ENCODE measurements at regions not wholly inside any gene's neighbourhood (a gene's known extent, or its start where the extent isn't known, plus 50 kb on each side); places are given as distances from the start of the nearest gene placed in this dataset.
A peak's percentile ranks its signal among the peaks of the same experiment; 100 is the strongest.
"Not testable (repeated sequence)": the region's sequence is repeated elsewhere in the genome, so short reads cannot be mapped to it uniquely, and the experiment has no call there.

GRCh38 chr3:56955492-56956111, 104.9 kb upstream of the SPATA12 start:
- no peak for DNase-seq (ENCODE audit: low read depth)

- no peak for DNase-seq (ENCODE audit: low read depth)
Measured at GRCh38 chr3:56954125-56954524, 106.3 kb upstream of the SPATA12 start.

DNA sequence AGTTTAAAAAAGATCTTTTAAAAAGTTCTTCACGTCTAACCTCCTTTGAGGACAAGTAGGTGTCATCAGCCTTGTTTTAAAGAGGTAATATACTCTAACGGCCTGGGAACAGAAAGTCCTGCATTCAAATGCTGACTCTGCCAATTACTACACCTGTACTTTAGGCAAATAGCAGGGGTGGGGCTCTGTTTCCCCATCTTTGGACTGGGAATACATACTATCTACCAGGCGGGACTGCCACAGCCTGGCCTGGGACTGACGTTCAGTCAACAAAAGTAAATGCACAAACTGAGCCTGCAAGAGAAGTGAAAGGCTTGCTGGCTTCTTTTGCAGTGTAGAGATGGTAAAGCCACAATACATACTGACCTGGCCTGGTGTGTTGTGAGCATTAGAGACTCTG, 107.6 kb upstream of the SPATA12 start:
- DNase-seq (ENCODE audit: low read depth) = no peak

DNA sequence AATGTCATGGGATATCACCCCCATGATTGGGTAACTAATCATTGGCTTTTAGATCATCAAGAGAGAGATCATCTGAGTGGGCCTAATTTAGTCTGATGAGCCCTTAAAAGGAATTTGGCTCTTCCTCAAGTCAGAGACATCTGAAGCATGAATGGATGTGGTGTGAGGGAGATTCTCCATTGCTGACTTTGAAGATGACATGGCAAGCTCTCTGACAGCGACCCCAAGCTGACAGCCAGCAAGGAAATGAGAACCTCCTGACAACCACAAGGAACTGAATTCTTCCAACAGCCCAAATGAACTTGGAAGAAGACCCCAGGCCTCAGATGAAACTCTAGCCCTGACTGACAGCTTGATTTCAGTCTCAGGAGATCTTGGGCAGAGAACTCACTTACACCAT, 108.4 kb upstream of the SPATA12 start:
- DNase-seq (ENCODE audit: low read depth) = no peak

- DNase-seq (ENCODE audit: low read depth) = no peak
Measured at GRCh38 chr3:56951366-56951765, 109.1 kb upstream of the SPATA12 start.

GRCh38 chr3:56945378-56945777, 115.1 kb upstream of the SPATA12 start:
- not testable (repeated sequence) for DNase-seq (ENCODE audit: low read depth)

DNA sequence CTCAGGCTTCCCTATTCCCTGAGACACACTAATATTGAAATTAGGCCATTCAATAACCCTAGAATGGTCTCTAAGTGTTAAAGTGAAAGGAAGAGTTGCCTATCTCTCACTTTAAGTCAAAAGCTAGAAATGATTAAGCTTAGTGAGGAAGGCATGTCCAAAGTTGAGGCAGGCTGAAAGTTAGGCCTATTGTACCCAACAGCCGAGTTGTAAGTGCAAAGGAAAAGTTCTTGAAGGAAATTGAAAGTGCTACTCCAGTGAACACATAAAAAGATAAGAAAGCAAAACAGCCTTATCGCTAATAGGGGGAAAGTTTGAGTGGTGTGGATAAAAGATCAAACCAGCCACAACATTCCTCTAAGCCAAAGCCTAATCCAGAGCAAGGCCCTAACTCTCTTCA, 117.9 kb upstream of the SPATA12 start:
- DNase-seq (ENCODE audit: low read depth) = no peak

DNA sequence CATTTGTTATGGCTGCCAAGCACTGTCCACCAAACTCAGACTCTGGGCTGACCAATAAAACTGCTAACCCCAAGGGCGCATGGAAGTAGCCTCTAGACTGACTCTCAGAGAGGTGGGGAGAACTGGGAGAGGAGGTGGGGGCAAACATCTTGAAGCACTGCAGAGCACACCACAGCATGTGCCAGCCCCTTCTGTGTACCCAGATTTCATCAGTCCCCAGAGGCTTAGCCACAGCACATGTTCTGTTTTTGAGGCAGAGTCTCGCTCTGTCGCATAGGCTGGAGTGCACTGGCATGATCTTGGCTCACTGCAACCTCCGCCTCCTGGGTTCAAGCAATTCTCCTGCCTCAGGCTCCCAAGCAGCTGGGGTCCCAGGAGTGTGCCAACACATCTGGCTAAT, 119.5 kb upstream of the SPATA12 start:
- DNase-seq (ENCODE audit: low read depth) = no peak

DNA sequence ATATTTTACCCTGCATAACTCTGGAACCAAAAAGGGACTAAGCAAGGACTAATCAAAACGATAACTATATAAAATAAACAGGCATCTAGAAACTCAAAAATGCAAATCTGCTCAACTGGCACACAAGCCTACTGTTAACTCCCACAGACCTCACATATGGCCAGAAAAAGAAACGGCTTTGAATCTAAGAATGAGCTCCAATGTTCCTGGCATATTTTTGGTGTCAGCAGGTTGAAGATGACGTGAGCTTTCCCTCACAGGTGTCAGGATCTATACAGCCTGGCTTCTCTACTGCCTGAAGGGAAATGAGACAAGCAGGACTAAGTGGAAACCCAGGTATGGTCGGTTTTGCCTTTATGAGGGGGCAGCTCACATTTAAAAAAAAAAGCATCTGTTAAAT, 120.1 kb upstream of the SPATA12 start:
- no peak for DNase-seq (ENCODE audit: low read depth)

DNA sequence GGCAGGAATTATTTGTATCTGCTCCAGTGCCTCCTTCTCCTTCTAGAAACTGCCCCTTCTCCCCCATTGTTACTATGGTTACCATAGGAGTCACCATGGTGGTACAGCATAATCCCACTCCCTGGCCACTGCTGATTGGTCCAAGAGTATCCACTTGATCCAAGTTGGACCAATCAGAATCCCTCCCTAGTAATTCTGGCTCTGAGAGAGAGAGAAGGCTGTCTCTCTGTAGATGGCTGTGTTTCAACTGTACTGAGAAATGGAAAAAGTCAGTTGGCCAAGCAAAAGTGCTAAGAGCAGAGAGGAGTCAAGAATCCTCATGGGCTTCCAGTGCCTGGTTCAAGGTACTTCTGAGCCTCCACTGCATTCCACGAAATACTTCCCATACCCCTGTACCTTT, 120.6 kb upstream of the SPATA12 start:
- no peak for DNase-seq (ENCODE audit: low read depth)

DNA sequence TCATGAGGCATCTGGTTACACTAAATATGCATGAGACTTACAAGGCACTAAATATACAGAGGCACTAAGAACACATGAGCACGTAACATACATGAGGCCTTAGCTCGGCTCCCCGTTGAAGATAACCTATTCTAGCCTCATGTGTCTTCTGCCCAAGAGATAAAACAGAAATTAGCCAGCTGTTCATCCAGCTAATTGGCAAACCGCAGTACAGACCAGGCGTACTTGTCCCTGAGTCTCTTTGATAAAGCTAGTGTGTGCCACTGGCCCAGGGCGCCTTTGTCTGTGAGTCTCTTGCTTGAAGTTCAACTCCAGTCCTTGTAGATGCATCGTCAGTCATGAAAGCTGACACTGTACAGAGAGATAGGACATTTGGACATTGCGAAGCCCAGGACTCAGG, 121.9 kb upstream of the SPATA12 start:
- DNase-seq (ENCODE audit: low read depth) = no peak

GRCh38 chr3:56937580-56937979, 122.9 kb upstream of the SPATA12 start:
- DNase-seq (ENCODE audit: low read depth) = no peak

GRCh38 chr3:56935811-56936210, 124.7 kb upstream of the SPATA12 start:
- no peak for DNase-seq (ENCODE audit: low read depth)

- not testable (repeated sequence) for DNase-seq (ENCODE audit: low read depth)
Measured at GRCh38 chr3:56934481-56934880, 126.0 kb upstream of the SPATA12 start.

- DNase-seq (ENCODE audit: low read depth) = no peak
Measured at GRCh38 chr3:56933803-56934202, 126.7 kb upstream of the SPATA12 start.

- DNase-seq (ENCODE audit: low read depth) = no peak
Measured at GRCh38 chr3:56932866-56933265, 127.6 kb upstream of the SPATA12 start.

DNA sequence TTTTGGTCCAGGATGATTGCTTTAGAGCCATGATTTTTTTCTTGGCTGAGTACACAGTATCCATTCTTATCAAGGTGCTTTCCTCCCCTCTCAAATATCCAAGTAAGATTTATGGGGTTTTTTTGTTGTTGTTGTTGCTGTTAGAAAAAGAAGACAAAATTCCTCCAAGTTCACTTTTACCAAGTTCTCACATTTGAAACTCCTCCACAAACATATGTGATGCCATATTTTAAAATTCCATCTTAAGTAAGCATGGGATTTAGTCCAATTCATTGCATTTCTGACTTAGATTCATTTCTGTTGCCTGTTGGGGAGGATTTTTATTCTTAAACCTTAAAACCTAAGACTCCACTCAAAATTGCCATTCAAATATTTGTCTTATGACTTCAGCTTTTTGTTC, 128.6 kb upstream of the SPATA12 start:
- no peak for DNase-seq (ENCODE audit: low read depth)

GRCh38 chr3:56930706-56931105, 129.0 kb upstream of the ARHGEF3 start:
- peak; percentile 2 for DNase-seq (ENCODE audit: low read depth)

DNA sequence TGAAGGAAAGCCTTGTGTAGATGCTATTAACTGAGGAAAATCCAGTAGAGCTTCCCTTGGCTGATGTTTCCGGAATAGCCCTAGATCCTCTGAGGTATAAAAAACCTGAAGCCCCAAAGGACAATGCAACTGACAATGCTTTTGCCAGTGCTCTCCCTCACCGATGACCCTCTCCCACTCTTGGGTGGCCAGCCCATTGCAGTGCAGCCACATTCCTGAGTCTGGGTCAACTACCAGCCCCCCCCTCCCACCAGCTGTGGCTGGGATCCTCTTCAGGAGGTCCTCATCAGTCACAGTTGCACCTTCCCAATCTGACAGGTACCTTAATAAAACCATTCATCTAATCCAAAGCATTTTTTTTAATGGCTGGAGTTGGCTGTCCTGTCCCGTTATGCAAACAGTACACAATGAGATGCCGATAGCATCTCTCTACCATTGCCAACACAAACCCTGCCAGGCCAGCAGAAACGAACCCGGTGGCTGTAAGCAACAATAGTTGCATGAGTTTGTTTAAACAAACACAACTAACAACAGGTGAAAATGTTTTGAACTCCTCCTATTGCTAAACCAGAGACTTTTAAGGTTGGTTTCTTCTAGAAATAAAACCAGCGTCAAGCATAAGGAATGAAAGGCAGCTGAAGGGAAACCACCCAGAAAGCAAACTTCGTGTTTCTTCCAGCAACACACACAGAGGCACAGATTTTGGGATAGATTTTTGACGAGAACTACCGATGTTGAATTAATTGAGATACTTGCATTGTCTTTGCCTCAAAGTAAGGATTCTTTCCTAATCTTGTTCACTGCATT, 128.3 kb upstream of the ARHGEF3 start:
- no peak for DNase-seq (ENCODE audit: low read depth)

GRCh38 chr3:56928379-56929068, 126.8 kb upstream of the ARHGEF3 start:
- DNase-seq (ENCODE audit: low read depth) = peak; percentile 5

GRCh38 chr3:56927855-56928254, 126.1 kb upstream of the ARHGEF3 start:
- no peak for DNase-seq (ENCODE audit: low read depth)

DNA sequence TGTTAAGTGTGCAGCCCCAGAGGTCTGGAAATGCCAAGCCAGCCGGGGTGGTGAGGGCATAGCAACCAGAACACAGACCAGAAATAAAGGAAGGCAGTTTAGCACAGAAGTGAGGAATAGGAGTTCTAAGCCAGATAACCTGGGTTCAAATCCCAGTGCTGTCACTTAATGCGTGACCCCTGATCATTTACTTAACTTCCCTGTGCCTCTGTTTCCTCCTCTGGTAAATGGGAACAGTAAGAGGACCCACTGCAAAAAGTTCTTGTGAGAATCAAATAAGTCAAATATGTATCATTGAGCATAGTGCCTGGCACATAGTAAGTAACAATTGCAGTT, 125.2 kb upstream of the ARHGEF3 start:
- no peak for DNase-seq (ENCODE audit: low read depth)

DNA sequence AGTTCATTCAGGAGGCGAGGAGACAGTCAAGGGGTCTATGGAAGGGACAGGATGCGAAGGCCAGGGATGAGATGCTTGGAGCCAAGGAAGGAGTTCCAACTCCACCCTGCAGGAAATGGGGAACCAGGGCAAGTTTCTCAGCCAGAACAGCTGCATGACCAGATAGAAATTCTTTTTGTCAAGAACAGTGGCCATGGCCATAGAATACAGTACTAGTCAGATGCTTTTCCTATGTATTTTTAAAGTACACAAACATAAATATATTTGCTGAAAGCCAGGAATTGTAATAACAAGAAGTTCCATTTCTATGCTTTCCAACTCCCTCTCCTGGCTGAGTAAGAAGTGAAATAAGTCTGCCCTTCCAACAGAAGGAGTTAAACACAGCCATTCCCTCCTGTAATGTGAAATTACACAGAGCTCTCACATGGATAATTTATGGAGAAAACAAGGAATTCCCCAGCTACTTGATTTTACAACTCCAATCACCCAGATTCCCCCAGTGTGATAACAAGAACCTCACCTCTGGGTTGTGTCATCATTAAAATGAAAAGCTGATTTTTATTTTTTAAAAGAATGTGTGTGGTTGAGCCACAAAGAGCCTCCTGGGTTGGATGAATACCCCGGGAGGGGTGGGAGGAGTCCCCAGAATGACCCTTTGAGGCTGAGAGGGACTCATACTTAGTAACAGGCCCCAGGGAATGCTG, 124.6 kb upstream of the ARHGEF3 start:
- DNase-seq (ENCODE audit: low read depth) = peak; percentile 36

All from HS-5 (cell line).